Nucleus accumbens (tissue), 56 donors: ENCODE measurements at regions not wholly inside any gene's neighbourhood (a gene's known extent, or its start where the extent isn't known, plus 50 kb on each side); places are given as distances from the start of the nearest gene placed in this dataset.
A peak's percentile ranks its signal among the peaks of the same experiment; 100 is the strongest.
"Not testable (repeated sequence)": the region's sequence is repeated elsewhere in the genome, so short reads cannot be mapped to it uniquely, and the experiment has no call there.

ENCODE experiments used
- DNase-seq, 56 donors: peaks; one replicate each; lab custom pipeline; 2025; lab: John Stamatoyannopoulos, UW

GRCh38 chr1:192418552-192419285, 101.9 kb downstream of the RGS21 start:
- DNase-seq, result no peak

DNA sequence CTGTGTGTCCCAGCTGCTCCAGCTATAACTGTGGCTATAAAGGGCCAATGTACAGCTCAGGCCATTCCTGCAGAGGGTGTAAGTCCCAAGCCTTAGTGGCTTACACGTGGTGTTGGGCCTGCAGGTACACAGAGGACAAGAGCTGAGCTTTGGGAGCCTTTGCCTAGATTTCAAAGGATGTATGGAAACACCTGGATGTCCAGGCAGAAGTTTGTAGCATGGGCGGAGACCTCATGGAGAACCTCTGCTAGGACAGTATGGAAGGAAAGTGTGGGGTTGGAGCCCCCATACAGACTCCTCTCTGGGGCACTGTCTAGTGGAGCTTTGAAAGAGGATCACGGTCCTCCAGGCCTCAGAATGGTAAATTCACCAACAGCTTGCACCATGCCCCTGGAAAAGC, 113.9 kb downstream of the RGS21 start:
- DNase-seq, result no peak

DNA sequence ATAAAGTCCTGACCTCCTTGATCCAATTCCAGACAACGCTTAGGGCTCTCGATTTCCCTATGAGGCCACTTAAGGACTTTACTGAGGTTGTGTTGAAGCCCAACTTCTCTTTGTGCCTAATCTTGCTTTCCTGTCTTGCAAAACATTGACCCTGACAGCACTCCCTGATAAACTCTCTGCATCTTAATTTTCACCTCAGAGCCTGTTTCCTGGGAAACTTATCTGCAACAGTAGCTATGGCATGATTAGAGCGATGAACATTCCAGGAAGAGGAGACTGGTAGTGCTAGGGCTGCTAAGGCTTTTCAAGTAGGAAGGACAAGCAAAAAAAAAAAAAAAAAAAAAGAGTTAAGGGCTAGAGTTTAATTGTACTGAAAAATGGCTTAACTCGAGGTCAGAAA, 118.9 kb downstream of the RGS21 start:
- no peak for DNase-seq

- DNase-seq, result no peak
Observed at GRCh38 chr1:192436441-192437078, 119.8 kb downstream of the RGS21 start.

GRCh38 chr1:192438737-192439136, 121.9 kb downstream of the RGS21 start:
- DNase-seq, result no peak

DNA sequence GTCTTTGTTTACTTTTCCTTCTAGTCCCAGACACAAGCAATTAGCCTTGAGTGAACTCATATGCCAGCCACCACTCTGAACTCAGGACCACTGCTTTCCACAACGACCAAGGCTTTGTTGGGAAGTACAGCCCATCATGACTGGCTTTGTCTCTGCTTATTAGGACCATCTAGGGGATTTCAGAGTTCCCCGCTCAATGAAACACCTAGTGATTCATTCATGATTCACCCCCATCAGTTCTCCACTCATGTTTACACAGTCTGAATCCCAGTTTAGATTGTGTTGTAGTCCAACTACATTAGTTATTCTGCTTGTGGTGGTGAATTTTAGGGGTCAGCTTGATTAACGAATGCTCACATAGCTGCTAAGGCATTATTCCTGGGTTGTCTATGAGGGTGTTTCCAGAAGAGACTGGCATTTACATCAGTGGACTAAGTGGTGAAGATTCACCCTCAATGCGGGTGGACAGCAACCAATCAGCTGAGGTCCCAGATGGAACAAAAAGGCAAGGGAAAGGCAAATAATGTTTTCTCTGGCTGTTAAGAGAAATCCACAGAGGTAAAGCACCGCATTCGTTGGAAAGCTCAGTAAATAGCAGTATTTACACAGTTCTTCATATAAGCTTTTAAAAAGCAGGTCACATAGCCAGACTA, 122.7 kb downstream of the RGS21 start:
- no peak for DNase-seq

DNA sequence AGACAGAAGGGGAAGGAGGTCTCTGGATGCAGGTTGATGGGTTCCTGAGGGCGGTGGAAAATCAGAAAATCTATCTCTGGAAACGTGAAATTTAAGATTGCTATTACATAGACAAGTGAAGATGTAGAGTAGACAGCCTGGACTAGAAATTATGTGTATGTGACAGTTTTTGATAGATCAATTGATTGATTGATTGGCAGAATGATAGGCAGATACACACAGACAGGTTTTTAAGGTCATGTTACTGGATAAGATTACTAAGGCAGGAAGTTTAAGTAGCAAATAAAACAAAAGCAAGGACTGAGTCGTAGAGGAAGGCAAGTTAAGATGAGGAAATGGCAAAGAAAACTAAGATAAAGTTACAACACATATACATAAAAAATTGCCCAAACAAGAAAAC, 124.7 kb downstream of the RGS21 start:
- no peak for DNase-seq

GRCh38 chr1:192442736-192443135, 125.9 kb downstream of the RGS21 start:
- no peak for DNase-seq

GRCh38 chr1:192443616-192444015, 126.8 kb downstream of the RGS21 start:
- no peak for DNase-seq

DNA sequence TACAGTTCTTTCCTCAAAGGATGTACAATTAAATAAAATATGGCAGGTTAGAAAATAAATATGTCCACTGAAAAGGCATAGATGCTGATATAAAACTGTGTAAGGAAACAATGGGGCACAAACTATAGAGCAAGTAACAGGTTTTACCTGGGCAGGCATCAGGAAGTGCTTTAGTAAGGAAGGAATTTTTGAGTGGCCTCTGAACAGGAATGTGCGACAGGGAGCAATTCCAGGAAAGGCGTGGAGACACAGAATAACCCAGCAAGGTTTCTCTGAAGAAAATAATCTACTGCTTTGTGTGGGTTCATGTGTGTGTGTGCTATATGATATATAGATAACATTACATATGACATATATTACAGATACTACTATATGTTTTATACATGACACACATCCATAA, 128.4 kb downstream of the RGS21 start:
- no peak for DNase-seq

GRCh38 chr1:192445839-192446489, 129.2 kb downstream of the RGS21 start:
- peak in 29 of 56 donors; percentile 1 to 81 (median 9) for DNase-seq

- DNase-seq, result no peak
Observed at GRCh38 chr1:192448026-192448578, 127.5 kb upstream of the RGS1 start.

GRCh38 chr1:192453360-192453992, 122.1 kb upstream of the RGS1 start:
- no peak for DNase-seq

- DNase-seq, result no peak
Observed at GRCh38 chr1:192459467-192459866, 116.1 kb upstream of the RGS1 start.

- no peak for DNase-seq
Observed at GRCh38 chr1:192461684-192462083, 113.9 kb upstream of the RGS1 start.

DNA sequence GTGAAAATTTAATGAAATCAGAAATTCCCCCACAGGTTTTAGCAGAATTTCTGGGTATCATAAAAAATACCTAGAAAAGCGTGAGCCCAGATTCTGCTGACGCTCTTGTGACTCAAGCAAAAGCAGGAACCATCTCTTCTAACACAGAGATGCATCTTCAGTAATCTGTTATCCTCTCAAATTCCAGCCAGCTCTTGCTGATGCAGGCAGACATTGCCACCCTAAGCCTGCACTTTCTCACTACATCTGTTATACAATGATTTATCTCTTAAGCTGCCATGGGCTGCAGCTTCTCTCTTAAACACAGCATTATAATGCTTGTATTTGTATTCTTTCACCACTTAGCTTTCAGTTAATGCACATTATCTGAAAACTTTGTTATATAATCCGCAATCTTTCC, 113.0 kb upstream of the RGS1 start:
- DNase-seq, result no peak

DNA sequence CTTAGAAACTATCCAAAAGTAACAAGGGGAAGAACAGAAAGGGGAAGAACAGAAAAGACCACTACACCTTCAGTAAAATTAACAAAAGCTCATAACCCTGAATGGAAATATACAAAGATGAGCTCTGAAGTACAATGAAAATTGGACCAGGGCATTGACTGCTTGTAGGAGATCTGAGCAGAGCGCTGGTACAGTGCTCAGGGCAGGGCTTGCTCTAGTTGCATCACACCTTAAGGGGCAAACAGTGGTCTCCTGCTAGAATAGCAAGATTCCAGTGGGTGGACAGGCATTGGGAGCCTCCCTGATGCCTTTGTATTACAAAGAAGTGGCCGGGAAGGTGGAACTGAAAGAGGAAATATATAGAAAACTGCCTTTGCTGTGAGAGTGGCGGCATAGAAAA, 111.9 kb upstream of the RGS1 start:
- no peak for DNase-seq

DNA sequence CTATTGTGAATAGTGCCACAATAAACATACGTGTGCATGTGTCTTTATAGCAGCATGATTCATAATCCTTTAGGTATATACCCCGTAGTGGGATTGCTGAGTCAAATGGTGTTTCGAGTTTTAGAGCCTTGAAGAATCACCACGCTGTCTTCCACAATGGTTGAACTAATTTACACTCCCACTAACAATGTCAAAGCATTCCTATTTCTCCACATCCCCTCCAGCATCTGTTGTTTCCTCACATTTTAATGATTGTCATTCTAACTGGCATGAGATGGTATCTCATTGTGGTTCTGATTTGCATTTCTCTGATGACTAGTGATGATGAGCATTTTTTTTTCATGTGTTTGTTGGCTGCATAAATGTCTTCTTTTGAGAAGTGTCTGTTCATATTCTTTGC, 110.4 kb upstream of the RGS1 start:
- not testable (repeated sequence) for DNase-seq

- no peak for DNase-seq
Observed at GRCh38 chr1:192474080-192474683, 101.4 kb upstream of the RGS1 start.

DNA sequence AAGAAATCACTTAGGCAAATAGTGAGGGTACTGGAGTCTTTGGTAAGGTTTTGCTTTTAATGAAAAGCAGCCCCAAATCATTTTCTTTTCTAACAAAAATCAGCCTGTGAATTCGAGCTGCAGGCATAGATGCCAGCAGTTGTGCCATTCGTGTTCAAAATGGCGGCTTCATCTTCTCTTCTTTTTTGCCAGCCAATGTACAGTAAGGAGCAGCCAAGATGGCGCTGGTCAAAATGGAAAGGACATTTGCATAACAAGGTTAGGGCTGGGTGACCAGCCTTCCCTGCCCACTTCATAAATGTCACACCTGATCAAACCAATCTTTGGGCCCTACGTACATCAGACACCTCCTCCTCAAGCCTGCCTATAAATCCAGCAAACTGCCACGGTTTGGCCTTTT, 100.2 kb upstream of the RGS1 start:
- DNase-seq, result no peak
